ENCODE measurements at regions not wholly inside any gene's neighbourhood (a gene's known extent, or its start where the extent isn't known, plus 50 kb on each side); places are given as distances from the start of the nearest gene placed in this dataset.

DNA sequence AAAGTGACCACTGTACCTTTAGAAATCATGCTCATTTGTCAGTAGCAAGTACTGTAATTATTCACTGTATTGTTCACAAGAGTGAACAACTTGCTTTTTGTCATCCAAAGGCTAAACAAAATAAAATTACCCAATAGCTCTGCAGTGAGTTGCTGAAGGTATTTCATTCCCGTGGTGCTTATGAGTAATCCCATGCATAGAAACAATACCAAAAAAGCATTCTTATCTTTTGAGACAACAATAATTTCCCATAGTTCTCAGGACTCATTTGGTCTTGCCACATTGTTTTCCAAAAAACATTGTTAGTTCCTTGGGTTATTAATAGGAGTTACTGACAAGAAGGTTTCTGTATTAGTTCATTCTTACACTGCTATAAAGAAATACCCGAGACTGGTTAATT is 503.2 kb upstream of the FAM98A start:
- no peak for TF ChIP-seq EZH2phosphoT487 (IDR thresholded peaks at IDR 0.05; ENCODE audit: borderline replicate concordance, low read length)
- TF ChIP-seq, protein P1, sequence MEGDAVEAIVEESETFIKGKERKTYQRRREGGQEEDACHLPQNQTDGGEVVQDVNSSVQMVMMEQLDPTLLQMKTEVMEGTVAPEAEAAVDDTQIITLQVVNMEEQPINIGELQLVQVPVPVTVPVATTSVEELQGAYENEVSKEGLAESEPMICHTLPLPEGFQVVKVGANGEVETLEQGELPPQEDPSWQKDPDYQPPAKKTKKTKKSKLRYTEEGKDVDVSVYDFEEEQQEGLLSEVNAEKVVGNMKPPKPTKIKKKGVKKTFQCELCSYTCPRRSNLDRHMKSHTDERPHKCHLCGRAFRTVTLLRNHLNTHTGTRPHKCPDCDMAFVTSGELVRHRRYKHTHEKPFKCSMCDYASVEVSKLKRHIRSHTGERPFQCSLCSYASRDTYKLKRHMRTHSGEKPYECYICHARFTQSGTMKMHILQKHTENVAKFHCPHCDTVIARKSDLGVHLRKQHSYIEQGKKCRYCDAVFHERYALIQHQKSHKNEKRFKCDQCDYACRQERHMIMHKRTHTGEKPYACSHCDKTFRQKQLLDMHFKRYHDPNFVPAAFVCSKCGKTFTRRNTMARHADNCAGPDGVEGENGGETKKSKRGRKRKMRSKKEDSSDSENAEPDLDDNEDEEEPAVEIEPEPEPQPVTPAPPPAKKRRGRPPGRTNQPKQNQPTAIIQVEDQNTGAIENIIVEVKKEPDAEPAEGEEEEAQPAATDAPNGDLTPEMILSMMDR (IDR thresholded peaks at IDR 0.05; ENCODE audit: low read depth, low read length, poor library complexity, severe bottlenecking) = no peak
- H3K27ac ChIP-seq (ENCODE audit: low read depth, low read length) = no peak overlapping the region
- no peaks in the 10 kb centered on the region for H3K79me2 ChIP-seq (ENCODE audit: control insufficient read depth, low read length)
- H3K9me2 ChIP-seq (replicated peaks; ENCODE audit: control insufficient read depth, low read length) = no peaks in the 10 kb centered on the region
- H3K4me2 ChIP-seq (ENCODE audit: low read length) = no peak overlapping the region
- H3K36me3 ChIP-seq (ENCODE audit: control insufficient read depth, low read length) = no peaks in the 10 kb centered on the region
- no peaks in the 10 kb centered on the region for H3K9me3 ChIP-seq (ENCODE audit: control insufficient read depth, insufficient read depth, low read length)
- no peaks in the 10 kb centered on the region for H3K4me1 ChIP-seq (ENCODE audit: control insufficient read depth, low read length)
- no peak overlapping the region for H3K4me3 ChIP-seq (ENCODE audit: low read length)
- H4K20me1 ChIP-seq (ENCODE audit: control insufficient read depth, insufficient read depth, low read depth, low read length) = no peaks in the 10 kb centered on the region
- no peaks in the 10 kb centered on the region for H3K27me3 ChIP-seq (ENCODE audit: control insufficient read depth, low read length)
- H3F3A ChIP-seq (ENCODE audit: control insufficient read depth, insufficient read depth) = no peaks in the 10 kb centered on the region

DNA sequence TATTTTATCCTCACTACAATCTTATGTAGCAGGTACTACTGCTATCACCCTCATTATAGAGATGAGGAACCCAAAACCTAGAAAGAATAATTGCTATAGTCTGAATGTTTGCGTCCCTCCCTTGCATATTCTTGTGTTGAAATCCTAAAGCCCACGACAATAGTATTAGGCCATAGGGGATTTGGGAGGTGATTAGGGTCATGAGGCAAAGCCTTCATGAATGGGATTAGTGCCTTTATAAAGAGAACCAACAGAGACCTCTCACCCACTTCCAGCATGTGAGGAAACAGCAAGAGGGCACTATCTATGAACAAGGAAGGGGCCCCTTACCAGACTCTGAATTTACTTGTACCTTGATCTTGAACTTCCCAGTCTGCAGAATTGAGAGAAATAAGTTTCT is 500.3 kb upstream of the FAM98A start:
- TF ChIP-seq EZH2phosphoT487 (IDR thresholded peaks at IDR 0.05; ENCODE audit: borderline replicate concordance, low read length) = no peak
- TF ChIP-seq, protein P1 (IDR thresholded peaks at IDR 0.05; ENCODE audit: low read depth, low read length, poor library complexity, severe bottlenecking) = no peak
- no peaks in the 10 kb centered on the region for H3K9me3 ChIP-seq (ENCODE audit: control insufficient read depth, insufficient read depth, low read length)
- H3K27ac ChIP-seq (ENCODE audit: low read depth, low read length) = no peak overlapping the region
- H3K4me2 ChIP-seq (ENCODE audit: low read length) = no peak overlapping the region
- H3K27me3 ChIP-seq (ENCODE audit: control insufficient read depth, low read length) = no peaks in the 10 kb centered on the region
- H3K9me2 ChIP-seq (replicated peaks; ENCODE audit: control insufficient read depth, low read length) = no peaks in the 10 kb centered on the region
- H3F3A ChIP-seq (ENCODE audit: control insufficient read depth, insufficient read depth) = no peaks in the 10 kb centered on the region
- H3K79me2 ChIP-seq (ENCODE audit: control insufficient read depth, low read length) = no peaks in the 10 kb centered on the region
- H3K4me3 ChIP-seq (ENCODE audit: low read length) = no peak overlapping the region
- no peaks in the 10 kb centered on the region for H3K4me1 ChIP-seq (ENCODE audit: control insufficient read depth, low read length)
- H3K36me3 ChIP-seq (ENCODE audit: control insufficient read depth, low read length) = no peaks in the 10 kb centered on the region
- H4K20me1 ChIP-seq (ENCODE audit: control insufficient read depth, insufficient read depth, low read depth, low read length) = no peaks in the 10 kb centered on the region

DNA sequence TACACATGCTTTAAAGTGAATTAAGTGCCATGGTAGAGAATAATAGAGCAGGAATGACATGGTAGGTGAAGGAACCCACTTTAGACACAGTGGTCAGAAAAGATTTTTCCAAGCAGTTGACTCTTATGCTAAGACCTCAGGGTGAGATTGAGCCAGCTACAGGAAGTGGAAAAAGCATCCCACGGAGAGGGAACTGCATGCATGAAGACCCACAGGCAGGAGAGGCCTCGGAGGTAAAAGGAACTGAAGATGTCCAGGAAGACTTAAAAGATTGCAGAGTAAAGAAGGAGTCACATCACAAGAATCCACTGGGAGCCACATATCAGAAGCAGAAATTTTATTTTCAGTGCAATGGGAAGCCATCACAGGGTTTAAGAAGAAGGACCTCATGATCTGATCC is 499.2 kb upstream of the FAM98A start:
- Histone ChIP-seq H3F3A (ENCODE audit: control insufficient read depth, insufficient read depth) (no peaks in the 10 kb centered on the region), H3K27ac (ENCODE audit: low read depth, low read length) (no peak overlapping the region), H3K27me3 (ENCODE audit: control insufficient read depth, low read length) (no peaks in the 10 kb centered on the region), H4K20me1 (ENCODE audit: control insufficient read depth, insufficient read depth, low read depth, low read length) (no peaks in the 10 kb centered on the region), H3K79me2 (ENCODE audit: control insufficient read depth, low read length) (no peaks in the 10 kb centered on the region), H3K9me2 (replicated peaks; ENCODE audit: control insufficient read depth, low read length) (no peaks in the 10 kb centered on the region), H3K36me3 (ENCODE audit: control insufficient read depth, low read length) (no peaks in the 10 kb centered on the region), H3K4me1 (ENCODE audit: control insufficient read depth, low read length) (no peaks in the 10 kb centered on the region), H3K4me3 (ENCODE audit: low read length) (no peak overlapping the region), H3K4me2 (ENCODE audit: low read length) (no peak overlapping the region), H3K9me3 (ENCODE audit: control insufficient read depth, insufficient read depth, low read length) (no peaks in the 10 kb centered on the region)
- TF ChIP-seq, protein P1 (IDR thresholded peaks at IDR 0.05; ENCODE audit: low read depth, low read length, poor library complexity, severe bottlenecking) = no peak
- no peak for TF ChIP-seq EZH2phosphoT487 (IDR thresholded peaks at IDR 0.05; ENCODE audit: borderline replicate concordance, low read length)
